HG03280 (cell line): ENCODE measurements at regions not wholly inside any gene's neighbourhood (a gene's known extent, or its start where the extent isn't known, plus 50 kb on each side); places are given as distances from the start of the nearest gene placed in this dataset.
"Not testable (repeated sequence)": the region's sequence is repeated elsewhere in the genome, so short reads cannot be mapped to it uniquely, and the experiment has no call there.

Experiments
- ATAC-seq: cut with Tn5 transposase; IDR thresholded peaks from one replicate; pipeline ENCODE4 v1.9.1; 2021; ENCODE audit warnings: mild to moderate bottlenecking, moderate library complexity; ENCODE audit not compliant: unreplicated experiment

DNA sequence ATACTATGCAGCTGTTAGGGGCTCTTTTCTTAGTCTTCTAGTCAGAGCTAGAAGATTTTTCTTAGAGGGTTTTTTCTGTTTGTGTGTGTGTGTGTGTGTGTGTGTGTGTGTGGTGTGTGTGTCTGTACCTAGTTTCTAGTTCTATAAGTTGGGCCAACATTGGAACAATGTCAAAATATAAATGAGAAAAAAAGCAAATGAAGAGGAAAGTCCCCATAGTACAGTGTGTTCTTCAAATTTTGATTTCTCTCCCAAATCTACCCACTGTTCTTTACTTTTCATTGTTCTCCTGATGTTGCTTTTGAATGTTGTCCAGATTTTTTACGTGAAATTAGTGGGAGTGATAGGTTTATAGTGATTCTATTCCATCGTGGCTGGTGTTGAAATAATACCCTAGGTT is 2153.4 kb upstream of the RAG2 start:
- no peak for ATAC-seq

GRCh38 chr11:38746516-38746915 is 2148.5 kb upstream of the RAG2 start:
- ATAC-seq = not testable (repeated sequence)

- no peak for ATAC-seq
Measured at GRCh38 chr11:38723361-38723760, 2125.3 kb upstream of the RAG2 start.

GRCh38 chr11:38721586-38722315 is 2123.7 kb upstream of the RAG2 start:
- ATAC-seq = no peak

DNA sequence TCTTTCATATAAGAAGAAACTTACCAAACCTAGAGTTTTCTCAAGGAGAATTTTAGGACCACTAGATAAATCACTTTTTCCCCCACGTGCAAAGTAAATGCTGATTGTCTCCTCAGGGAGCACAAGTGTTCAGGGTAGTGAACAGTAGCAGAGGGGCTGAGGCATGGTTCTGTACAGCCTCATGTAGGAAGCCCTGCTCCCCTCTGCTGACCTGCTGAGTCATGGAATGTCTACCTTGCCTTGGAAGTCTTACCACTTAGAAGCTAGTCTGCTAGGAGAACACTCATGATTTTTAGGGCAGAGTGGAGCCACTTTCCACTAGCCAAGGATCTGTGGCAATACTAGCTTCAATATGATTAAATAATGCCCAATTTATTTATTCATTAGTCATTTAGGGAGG is 2120.6 kb upstream of the RAG2 start:
- no peak for ATAC-seq

GRCh38 chr11:38718049-38718448 is 2120.0 kb upstream of the RAG2 start:
- ATAC-seq = no peak

GRCh38 chr11:38711110-38711509 is 2113.1 kb upstream of the RAG2 start:
- no peak for ATAC-seq

GRCh38 chr11:38710262-38710661 is 2112.2 kb upstream of the RAG2 start:
- ATAC-seq = no peak

DNA sequence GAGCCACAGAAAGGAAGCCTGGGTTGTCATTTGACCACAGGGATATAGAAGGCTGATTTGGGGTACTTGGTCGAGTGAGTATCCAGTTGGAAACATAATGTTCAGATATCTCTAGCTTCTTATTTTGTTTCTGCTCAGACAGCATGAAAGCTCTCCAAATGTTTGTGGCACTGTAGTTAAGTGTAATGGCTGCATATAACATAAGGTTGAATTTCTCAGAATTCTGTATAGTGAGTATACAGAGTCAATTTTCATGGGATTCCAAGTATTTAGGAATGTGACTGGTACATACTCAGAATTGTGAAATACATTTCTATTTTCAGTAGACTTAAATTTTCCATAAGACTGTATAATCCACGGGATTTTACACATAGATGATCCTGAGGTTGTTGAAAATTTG is 2102.1 kb upstream of the RAG2 start:
- ATAC-seq = no peak

DNA sequence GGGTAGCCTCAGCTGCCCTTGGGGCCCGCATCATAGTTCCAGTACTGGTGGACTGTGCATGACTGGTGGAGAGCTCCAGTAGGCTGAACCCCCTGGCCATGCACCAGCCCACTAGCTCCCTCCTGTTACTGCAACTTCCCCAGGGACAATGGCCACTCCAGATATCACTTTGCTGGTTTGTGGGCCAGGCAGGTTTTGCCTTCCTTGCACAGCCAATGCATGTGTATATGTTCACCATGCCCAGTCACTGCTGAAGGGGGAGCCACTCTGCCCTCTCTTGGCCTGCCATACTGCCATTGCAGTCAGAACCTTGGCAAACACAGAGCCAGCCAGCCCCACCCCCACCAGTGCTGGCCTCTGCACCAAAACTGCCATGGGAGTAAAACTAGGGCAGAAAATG is 2095.3 kb upstream of the RAG2 start:
- ATAC-seq = no peak

GRCh38 chr11:38690211-38690610 is 2092.2 kb upstream of the RAG2 start:
- ATAC-seq = not testable (repeated sequence)

GRCh38 chr11:38687008-38687407 is 2089.0 kb upstream of the RAG2 start:
- ATAC-seq = no peak

GRCh38 chr11:38683484-38683883 is 2085.4 kb upstream of the RAG2 start:
- no peak for ATAC-seq

GRCh38 chr11:38680746-38681145 is 2082.7 kb upstream of the RAG2 start:
- ATAC-seq = no peak

GRCh38 chr11:38680166-38680565 is 2082.1 kb upstream of the RAG2 start:
- no peak for ATAC-seq

DNA sequence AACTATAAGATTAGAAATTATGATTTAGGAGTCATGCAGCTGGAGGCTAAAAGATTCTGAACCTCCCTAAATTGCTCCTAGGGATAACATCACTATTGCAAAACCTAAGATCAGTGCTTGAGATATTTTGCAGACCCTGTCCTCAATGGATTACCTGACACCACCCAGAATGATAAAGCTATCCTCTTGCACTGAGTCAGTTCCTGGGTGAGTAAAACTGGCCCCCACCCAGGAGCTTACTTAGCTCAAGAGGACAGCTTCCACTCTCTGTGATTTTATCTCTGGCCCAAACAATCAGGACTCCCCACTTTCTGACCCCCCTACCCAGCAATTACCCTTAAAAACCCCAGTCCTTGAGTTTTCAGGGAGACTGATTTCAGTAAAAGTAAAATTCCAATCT is 2074.4 kb upstream of the RAG2 start:
- ATAC-seq = no peak

- no peak for ATAC-seq
Measured at GRCh38 chr11:38667359-38667758, 2069.3 kb upstream of the RAG2 start.

DNA sequence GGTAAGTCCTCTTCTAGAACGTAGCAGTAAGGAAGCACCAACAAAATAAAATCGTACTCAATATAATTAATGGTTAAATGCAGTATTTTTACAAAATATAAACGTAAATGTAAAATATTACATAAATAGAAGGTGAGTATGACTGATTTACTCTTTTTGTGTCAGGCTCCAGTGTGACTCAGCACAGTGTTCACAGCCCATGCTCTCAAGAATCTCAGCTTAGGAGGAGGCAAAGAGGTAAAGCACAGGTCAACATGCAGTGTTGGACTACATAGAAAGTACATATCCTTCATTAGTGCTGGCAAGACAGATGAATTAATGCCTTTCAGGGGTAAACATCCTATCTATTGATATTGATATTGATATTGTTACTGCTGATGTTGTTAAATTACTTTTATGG is 2050.6 kb upstream of the RAG2 start:
- no peak for ATAC-seq

DNA sequence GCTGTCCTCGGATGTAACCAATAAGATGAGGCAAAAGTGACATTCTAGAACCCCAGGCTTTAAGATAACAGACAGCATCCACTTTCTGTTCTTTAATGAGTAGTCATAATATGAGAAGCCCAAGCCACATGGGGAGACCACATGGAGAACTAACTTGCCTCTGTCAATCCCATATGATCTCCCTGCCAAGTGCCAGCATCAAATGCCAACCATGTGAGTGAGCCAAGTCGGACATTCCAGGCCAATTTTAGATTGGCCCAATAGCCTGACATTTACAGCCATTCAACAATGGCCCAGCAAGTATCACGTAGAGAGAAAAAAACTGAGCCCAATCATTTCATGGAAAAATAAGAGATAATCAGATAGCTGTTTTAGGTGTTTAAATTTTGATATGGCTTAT is 2048.3 kb upstream of the RAG2 start:
- no peak for ATAC-seq

- ATAC-seq = no peak
Measured at GRCh38 chr11:38640854-38641253, 2042.8 kb upstream of the RAG2 start.

GRCh38 chr11:38612701-38613100 is 2014.7 kb upstream of the RAG2 start:
- ATAC-seq = no peak

DNA sequence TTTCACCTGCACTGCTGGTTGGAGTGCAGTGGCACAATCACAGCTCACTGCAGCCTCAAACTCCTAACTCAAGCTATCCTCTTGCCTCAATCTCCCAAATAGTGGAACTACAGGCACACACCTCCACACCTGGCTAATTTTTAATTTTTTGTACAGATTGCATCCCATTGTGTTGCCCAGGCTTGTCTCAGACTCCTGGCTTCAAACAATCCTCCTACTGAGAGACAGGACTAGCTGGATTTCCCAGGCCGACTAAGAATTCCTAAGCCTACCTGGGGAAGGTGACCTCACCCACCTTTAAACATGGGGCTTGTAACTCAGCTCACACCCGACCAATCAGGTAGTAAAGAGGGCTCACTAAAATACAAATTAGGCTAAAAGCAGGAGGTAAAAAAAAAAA is 2003.3 kb upstream of the RAG2 start:
- ATAC-seq = not testable (repeated sequence)

- ATAC-seq = no peak
Measured at GRCh38 chr11:38598418-38598817, 2000.4 kb upstream of the RAG2 start.
